IPS-NIHi7 (cell line): ENCODE measurements at regions not wholly inside any gene's neighbourhood (a gene's known extent, or its start where the extent isn't known, plus 50 kb on each side); places are given as distances from the start of the nearest gene placed in this dataset.

Source experiments
- DNase-seq: peaks from one replicate; pipeline ENCODE4 v3.0.0; 2012; ENCODE audit warnings: mixed read lengths; ENCODE audit errors: extremely low spot score

DNA sequence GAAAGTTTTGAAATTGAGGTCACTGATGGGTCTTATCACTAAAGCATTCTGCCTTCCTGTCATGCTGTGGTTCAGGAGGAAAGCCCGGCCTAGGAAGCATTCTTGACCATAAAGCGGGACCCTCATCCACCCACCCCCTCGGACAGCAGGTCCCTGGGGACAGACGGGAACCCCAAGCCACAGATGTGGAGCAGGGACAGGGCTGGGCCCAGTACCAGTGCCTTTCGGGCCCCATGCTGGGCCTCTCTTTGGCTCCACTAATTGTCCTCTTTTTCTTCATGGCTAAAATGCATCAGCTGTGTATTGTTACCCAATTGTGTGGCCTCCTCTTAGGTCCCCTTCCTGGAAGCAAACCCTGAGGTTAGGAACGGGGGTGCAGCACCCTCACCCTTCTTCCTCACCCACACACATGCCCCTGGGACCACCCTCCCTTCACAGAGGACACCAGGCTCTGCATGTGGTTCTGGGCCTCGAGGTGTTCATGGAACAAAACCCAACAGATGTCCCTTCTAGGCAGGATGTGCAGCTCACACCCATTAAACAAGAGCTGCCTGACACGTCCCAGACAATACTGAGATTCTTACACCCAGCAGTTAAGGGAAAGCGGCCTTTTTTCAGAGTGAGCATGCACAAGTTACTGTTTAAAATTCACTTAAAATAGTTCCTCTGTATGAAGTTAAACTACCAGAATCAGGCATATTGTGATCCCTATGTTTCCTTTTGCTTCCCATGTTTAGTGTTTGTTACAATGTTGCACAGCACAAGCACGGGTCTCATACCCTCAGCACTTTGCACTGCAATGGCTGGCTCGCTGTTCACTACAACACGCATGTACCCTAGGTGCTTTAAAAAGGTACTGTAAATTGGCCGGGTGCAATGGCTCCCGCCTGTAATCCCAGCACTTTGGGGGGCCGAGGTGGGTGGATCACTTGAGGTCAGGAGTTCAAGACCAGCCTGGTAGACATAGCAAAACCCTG lies 807.6 kb downstream of the BRD1 start:
- DNase-seq: no peak

DNA sequence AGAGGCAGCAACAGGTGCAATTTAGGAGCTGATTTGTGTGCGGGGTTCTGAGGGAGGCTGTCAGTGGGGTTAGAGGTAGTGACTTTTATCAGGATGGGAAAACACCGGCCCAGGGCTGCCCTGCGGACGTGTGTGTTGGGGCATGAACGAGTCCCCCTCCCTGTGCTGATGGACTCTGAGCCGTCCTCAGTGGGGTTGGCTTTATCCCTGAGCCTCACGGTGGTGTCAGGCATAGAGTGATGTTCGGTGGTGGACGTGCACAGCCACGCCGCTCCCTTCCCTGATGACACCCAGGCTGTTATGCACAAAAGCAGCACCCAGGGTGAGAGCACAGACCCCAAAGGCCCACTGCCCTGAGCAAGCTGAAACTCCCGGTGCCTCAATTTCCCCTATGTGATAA lies 809.1 kb downstream of the BRD1 start:
- no peak for DNase-seq

DNA sequence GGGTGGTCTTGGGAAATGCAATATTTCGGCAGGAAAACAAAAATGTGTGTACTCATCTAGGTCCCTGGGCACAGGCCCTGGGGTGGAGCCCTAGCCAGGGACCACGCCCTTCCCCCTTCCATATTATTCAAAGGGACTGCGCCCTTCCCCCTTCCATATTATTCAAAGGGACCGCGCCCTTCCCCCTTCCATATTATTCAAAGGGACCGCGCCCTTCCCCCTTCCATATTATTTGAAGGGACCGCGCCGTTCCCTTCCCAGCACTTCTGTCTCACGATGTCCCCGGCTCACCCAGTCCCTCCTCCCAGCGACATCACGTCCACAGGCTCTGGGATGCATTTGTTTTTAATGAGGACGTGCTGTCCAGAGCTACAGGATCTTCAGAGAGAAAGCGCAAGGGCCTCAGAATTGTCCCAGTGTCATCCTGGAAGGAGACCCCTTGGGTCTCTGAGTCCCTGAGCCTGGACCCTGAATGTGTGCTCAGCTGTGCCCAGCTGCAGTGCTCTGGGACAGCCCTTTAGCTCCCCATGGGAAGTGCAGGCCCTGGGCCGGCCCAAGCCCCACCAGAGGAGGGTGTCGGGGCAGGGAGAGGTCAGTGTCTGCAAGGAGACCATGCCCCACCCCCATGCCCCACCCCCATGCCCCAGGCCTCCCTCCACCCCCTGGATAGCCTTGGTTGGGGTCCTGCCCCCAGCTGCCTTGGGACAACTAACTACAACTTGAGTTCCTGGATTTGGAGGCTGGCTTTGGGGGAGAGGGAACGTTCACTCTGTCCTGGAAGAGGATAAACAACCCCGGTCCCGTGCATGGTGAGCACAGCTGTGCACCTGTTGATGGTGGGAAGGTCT lies 810.0 kb downstream of the BRD1 start:
- no peak for DNase-seq

DNA sequence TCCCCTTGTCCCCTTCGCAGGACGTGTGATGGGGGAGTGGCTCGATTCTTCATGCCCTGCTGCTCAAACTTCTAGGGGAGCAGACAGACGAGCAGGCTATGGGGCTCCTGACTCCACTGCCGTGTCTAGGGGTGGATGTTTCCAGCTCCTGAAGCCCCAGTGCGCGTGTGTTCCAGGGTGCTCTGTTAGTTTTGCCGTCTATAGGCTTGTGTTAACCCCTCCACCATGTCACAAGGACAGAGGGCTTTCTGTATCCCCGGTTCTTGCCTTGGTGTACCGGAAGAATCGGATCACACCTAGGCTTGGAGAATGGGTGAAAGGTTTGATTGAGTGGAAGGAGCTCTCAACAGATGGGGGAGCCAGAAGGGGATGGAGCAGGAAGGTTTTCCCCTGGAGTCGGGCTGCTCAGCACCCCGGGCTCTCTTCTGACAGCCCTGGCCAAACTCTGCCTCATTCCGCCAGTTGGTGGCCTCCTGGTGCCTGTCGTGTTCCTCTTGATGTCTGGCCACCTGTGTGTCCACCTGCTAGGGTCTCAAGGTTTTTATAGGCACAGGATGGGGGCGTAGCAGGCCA lies 810.7 kb downstream of the BRD1 start:
- DNase-seq: no peak

DNA sequence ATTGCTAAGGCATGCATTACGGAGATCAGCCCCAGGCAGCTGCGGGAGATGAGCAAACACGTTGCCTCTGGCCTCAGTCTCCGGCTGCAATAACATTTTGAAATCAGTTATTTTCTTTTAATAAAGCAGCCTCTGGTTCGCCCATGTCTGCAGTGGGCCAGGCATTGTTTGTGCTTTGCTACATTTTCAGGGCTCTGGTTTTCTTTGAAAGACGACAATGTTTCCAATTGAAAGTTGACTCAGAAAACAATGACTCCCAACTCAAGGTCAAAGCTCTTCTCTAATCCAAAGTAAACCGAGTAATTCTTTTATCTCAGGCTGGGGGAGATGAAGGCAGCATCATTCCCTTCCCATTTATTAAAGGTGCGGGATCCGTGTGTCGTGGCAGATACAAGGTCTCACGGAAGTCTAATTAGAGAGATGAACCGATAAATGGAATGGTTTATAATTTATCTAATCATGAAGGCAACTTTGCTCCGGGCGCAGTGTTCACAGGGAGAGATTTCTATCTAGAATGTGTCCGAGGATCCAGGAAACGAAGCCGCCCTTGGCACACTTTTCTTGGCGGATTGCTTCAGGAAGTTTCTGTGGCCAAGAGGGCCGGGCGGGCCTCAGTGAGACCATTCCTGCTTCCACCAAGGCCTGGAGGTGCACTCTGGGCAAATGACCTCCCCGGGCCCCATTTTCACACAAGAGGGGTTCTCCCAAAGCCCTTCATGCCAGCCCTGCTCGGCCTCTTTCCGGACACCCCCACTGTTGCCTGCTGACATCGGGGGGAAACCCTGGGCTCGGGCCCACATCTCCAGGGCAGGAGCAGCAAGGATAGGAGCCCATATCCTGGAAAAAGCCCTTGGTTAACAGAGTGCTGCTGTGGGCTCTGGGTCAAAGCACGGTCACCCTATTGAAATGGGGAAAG lies 811.4 kb downstream of the BRD1 start:
- DNase-seq: no peak

DNA sequence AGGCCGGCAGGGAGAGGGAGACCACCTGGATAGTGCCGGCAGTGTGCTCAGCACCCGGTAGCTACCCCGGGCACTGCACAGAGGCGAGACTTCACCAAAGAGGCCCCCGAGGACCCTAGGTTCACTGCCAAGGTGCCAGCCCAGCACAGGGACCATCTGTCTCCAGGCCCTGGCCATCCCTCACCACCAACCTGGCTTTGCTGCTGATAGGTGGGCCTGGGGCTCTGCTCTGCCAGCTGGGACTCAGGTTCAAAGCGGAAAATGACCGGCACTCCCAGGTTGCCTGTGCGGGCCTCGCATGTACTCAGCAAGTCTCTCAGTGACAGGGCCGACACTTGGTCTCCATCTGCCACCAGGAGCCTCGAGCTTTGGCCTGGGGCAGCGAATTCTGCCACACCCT lies 812.2 kb downstream of the BRD1 start:
- no peak for DNase-seq

DNA sequence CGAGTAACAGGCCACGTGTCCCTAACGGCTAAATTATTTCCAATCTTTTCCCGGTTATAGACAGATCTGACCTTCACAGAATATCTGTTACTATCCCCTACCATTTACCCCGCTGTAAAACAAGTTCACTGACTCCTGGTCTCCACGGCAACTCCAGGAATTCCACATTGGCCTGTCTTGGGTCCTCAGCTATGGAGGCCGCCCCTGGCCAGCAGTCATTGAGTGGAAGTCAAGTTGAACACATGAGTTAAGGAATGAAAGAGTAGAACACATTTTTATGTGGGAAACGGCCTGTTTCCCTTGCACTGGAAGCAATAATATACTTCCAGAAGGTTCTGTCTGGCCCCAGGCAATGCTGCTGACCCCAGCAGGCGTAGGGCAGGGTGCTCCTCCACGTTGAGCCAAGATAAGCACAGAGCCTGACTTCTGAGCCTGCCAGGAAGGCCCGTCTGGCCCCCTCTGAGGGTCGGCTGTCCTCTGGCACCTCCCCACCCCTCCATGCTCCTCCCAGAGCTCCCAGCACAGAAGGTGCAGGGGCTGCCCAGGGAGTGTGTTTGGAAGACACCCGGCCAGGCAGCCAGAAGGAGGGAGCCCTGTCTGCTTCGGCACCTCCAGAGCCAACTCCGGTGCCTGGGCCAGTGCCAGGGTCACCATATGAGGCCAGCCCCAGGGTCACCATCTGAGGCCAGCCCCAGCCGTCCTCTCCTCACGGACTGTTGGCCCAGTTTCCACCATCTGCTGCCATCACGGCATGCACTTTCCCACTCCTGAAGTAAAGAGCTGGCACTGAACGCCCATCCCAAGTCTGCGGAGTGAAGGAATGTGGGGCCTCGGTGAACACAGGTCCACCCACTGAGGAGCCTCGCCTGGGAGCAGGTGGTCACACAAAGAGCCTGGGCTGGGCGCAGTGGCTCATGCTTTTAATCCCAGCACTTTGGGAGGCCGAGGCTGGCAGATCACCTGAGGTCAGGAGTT lies 813.2 kb downstream of the BRD1 start:
- DNase-seq: no peak

DNA sequence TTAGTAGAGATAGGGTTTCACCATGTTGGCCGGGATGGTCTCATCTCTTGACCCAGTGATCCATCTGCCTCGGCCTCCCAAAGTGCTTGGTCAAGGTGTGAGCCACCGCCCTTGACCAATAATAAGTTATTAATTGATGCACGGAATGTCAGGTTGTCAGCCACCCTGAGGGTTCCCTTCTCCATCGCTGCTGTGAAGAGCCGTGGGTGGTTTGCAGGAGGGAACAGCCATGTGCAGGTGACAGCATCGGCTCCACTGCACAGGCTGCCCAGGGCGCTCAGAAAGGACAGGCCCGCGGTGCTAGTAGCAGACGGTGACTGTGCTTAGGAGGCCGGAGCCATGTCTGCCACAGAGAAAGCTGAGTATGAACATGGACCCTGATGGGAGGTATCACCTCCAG lies 814.0 kb downstream of the BRD1 start:
- no peak for DNase-seq

DNA sequence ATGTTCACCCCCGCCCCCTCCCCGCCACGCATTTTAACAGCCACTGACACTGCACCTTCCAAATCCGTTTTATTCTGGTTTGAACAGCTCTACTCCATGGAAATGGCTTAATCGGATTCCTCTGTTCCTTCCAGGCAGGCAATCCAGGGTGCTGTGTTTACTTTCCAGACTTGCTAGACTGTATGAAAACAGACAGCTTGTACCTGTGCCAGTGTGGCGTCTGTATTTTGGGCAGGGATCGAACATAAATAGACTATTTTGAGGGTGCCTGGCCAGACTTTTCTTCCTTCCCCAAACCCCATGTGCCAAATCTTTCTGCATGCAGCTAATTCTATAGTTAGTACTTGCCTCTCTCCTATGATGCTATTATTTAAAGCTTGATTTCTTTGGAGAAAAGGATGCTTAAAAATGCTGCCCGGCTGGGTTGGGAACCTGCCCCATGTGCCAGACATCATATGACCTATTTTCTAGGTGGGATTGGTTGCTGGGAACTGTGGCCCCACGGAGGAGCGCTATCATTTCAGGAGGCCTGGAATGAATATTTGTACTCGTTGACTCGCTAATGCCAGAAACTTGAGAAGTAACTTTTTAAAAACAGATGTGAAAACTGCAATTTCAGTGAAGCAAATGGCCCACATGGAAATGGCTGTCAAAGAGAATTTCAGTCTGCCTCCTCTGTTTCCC lies 814.8 kb downstream of the BRD1 start:
- DNase-seq: no peak

DNA sequence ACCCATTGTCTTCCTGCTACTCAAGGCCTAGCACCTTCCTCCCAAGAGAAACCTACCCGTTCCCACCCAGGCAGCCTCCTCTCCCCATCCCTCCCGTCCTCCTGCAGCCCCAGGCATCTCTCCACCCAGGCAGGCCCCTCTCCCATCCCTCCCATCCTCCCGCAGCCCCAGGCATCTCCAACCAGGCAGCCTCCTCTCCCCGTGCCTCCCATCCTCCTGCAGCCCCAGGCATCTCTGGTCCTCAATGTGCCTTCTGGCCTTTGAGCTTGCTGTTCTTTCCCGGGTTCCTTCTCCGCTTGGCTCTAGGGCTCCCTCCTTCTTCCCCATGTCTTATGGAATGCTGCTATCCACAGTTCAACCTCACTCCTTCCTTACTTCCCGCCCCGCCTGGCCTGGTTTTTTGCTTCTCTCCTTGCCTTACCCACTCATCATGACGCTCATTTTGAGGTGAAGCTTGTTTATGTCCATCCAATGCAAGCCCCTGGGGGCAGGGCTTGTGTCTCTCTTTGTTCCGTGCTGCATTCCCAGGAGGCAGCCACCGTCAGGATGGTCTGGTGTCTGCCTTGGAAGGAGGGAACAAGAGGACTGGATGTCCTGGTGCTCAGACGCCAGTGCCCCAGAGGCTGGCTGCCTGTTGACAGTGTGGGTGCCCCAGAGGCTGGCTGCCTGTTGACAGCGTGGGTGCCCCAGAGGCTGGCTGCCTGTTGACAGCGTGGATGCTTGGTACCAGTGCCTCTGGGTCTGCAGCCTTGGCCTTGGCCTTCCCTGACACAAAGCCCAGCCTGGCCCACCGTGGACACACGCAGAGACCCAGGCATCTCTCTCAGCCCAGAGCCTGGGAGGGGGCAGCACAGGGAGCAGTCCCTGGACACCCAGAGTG lies 815.7 kb downstream of the BRD1 start:
- DNase-seq: no peak

DNA sequence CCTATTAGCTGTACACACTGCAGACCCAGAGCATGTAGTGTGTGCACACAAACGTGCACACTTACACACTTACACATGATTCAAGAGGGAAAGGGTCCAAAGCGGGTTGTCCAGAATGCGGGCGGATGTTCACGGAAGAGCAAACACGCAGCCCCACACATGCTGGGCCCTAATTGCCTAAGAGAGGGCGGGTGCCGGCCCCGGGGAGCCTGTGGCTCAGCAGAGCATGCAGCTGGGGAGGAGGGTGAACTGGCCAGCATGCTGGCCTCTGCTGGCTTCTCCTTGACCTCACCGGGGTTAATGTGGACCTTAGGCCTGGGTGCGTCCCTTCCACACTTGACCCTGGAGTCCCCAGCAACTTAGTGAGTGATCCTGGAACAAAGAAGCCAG lies 816.3 kb downstream of the BRD1 start:
- no peak for DNase-seq

DNA sequence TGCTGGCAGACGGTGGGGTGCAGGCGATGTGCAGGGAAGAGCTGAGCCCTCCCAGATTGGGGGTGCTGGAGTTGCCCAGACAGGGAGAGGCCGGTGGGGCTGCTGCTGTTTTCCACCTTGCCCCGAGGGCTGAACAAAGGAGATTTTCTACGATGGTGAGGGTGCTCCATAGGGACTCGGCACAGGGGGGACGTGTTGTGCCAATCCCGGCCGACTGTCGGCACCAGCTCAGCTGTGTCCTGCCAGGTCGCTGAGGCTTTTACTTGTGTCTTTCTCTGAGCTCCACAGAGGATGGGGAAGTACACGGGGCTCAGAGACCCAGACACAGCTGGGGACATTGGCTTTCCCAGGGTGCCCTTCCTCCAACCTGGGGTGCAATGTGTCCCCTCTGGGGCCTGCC lies 816.8 kb downstream of the BRD1 start:
- no peak for DNase-seq

DNA sequence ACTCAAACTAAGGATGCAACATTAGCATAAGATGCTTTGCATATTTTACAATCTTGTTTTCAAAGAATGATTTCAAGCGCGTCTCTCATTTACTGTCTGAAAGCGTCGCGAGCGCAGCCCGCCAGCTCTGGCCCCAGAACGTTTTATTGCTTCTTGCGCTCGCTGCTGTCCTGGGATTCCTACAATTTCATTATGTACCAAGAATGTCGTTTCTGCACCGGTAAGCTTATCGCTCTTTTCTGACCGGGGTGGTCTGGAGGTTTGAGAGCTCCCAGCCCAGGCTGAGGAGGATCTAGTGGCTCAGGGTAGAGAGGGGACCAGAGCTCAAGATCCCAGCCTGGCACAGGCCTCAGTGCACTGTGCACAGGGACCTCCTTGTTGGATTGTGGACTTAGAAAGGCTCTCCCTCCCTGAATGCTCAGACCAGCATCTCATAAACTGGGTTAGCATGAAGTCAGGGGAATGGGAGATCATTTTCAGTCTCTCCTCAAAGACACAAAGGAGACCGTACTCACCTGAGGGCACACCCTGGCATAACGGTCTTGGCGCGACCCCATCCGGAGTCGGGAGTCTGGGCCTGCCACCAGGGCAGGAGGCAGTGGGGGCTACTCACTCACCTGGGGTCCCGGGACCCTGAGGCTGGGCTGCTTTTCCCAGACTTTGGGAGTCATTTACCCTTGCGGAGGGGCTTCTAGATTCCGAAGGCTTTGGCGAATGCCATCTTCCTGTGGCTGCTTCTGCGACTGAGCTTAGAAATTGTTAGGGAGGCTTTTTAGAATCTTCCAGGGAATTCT lies 817.4 kb downstream of the BRD1 start:
- DNase-seq: no peak

DNA sequence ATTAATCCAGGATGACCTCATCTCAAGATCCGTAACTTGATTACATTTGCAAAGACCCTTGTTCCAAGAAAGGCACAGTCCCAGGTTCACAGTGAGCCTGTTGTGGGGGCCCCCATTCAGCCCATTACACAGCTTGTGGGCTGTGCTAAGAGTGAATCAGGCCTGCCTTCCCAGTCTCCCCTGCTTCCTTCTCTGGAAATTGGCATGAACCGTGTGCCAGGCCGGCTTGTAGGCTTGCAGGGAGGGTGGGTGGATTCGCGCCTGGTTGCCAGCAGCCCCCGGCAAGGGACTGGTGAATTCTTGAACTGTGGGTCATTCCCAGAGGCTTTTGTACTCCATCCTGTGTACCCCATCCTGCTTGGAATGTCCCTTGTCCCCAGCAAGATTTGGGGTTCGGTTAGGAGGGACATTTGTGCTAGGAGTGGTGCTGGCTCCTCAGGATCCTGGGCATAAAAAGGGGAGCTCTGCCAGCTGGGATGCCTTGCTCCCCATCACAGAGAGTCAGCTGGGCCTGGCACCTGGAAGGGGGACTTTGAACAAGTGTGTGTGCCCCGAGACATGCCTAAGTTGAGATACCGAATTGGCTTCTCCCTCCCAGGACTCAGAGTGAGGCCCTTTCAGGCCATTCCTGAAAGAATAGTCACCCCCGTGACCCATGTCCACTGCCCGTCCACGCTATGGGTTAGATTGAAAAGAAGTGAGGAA lies 818.2 kb downstream of the BRD1 start:
- no peak for DNase-seq

DNA sequence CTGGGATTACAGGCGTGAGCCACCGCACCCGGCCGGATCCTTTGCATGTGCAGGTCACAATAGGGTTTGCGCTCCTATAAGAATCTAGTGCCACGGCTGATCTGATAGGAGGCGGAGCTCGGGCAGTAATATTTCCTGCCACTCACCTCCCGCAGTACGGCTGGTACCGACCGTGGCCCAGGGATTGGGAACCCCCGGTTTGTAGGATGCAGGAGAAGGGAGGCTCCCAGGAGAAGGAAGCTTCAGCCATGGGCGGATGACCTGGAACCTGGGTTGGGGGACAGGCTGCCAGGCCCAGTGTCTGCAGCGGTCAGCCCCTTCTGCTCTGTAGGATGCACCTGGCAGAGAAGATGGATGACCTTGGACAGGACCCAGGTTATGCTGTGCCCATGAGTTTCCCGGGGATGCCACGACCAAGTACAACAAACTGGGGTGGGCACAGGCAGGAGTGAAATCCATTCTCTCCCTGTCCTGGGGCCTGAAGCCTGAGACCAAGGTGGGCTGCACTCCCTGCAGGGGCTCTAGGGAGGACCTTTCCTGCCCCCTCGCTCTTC lies 818.9 kb downstream of the BRD1 start:
- no peak for DNase-seq

DNA sequence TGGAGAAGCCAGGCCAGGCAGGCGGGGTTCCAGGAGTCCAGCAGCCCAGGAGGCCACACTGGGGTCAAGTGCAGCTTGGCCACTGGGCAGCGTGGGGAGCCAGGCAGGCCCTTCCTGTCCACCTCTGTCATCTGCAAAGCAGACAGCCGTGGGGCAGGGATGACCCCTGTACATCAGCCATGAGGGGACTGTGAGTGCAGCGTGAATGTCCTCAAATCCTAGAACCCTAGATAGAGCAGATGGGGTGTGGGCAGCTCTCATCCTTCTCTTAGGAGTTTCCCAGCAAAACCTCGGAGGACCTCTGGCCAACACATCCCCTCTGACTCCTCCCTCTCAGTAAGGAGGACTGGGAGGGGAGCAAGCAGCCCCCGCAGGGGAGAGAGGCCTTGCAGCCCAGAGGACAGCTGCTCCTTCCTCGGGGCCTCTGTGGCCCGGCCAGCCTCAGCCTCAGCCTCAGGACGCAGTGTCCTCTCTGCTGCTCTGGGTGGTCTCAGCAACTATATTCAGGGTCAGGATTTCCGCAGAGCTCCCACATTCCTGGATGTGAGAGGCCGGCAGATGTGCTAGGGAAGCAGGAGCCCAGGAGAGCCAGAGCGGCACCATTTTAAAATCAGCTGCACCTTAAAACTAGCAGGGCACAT lies 820.5 kb downstream of the BRD1 start:
- no peak for DNase-seq
